HCT116 (cell line): ENCODE measurements at regions not wholly inside any gene's neighbourhood (a gene's known extent, or its start where the extent isn't known, plus 50 kb on each side); places are given as distances from the start of the nearest gene placed in this dataset.

Source experiments
- ATAC-seq: fragments of 200-7000 bp; cut with Tn5 transposase; 2 replicates; pipeline ENCODE4 v1.9.1; 2020; ENCODE audit warnings: mild to moderate bottlenecking, moderate library complexity
- BruUV-seq: library from RNA; stranded (reverse); fragments of 400-500 nt; replicated peaks from 2 replicates; lab custom pipeline; 2021; lab: Mats Ljungman, UMichigan
- CTCF ChIA-PET: fragments of 300-600 bp; sonication (Branson Sonifier 250); formaldehyde crosslinking; loops from one replicate; lab custom pipeline; 2021; ENCODE audit warnings: antibody characterized with exemption; lab: Charles Lee
- POLR2A ChIA-PET: fragments of 300-600, 350-600 bp; sonication (Branson Sonifier 250); formaldehyde crosslinking; loops from one replicate; lab custom pipeline; 2021; ENCODE audit warnings: antibody characterized with exemption; lab: Charles Lee
- RAD21 ChIA-PET, 2 experiments: fragments of 300-600 bp; sonication (Branson Sonifier 250); formaldehyde crosslinking; loops; one replicate each; lab custom pipeline; 2023; ENCODE audit warnings: low total read pairs in 2 of 2; ENCODE audit not compliant: uncharacterized antibody in 2 of 2, unreplicated experiment in 2 of 2, low non-redundant PET in 1 of 2; lab: Charles Lee
- DNase-seq: peaks from one replicate; pipeline ENCODE4 v3.0.0-alpha.2; 2010; ENCODE audit warnings: low read depth, low spot score
- H2AFZ ChIP-seq: fragments of 200-600 bp; shearing (Covaris generic), sonication (generic); 2 replicates; pipeline ENCODE4 v1.6.1; 2017; ENCODE audit warnings: low read depth, mixed run types, mixed read lengths, antibody characterized with exemption, low read length; ENCODE audit not compliant: poor library complexity, severe bottlenecking
- H3K27ac ChIP-seq: 2 replicates; pipeline ENCODE4 v1.5.1; 2012; ENCODE audit warnings: low read depth, low read length
- H3K27me3 ChIP-seq: fragments of 200-600 bp; sonication (generic); 2 replicates; pipeline ENCODE4 v1.6.1; 2016; ENCODE audit warnings: mixed run types, low read length, mixed read lengths; ENCODE audit not compliant: insufficient read depth
- H3K36me3 ChIP-seq, 2 experiments: fragments of 200-500 bp in 1 of 2; fragments of 200-600 bp in 1 of 2; sonication (Bioruptor generic) in 1 of 2; sonication (generic) in 1 of 2; 2 replicates each; pipeline versions ENCODE4 v1.5.1 to v1.6.1; 2014 to 2016; ENCODE audit warnings: low read length in 2 of 2, inconsistent platforms in 1 of 2, mixed read lengths in 1 of 2, mixed run types in 1 of 2; ENCODE audit not compliant: insufficient read depth in 2 of 2, control insufficient read depth in 1 of 2
- H3K4me1 ChIP-seq, 2 experiments: fragments of 200-600 bp in 1 of 2; sonication (generic) in 1 of 2; 2 replicates each; pipeline versions ENCODE4 v1.5.1 to v1.6.1; 2012 to 2017; ENCODE audit warnings: low read length in 2 of 2, inconsistent platforms in 1 of 2, mild to moderate bottlenecking in 1 of 2, mixed read lengths in 1 of 2, mixed run types in 1 of 2, moderate library complexity in 1 of 2; ENCODE audit not compliant: insufficient read depth in 2 of 2, control insufficient read depth in 1 of 2
- H3K4me2 ChIP-seq: fragments of 200-600 bp; sonication (generic); 2 replicates; pipeline ENCODE4 v1.6.1; 2017; ENCODE audit warnings: mixed run types, low read length, mixed read lengths
- H3K4me3 ChIP-seq, 2 experiments: fragments of 200-600 bp in 1 of 2; sonication (generic) in 1 of 2; replicated peaks in 1 of 2; 2 replicates each; pipeline ENCODE4 v1.5.1; 2011 to 2016; ENCODE audit warnings: low read length in 2 of 2, control low read depth in 1 of 2, low read depth in 1 of 2, mild to moderate bottlenecking in 1 of 2, mixed read lengths in 1 of 2, mixed run types in 1 of 2
- H3K79me2 ChIP-seq: fragments of 200-600 bp; sonication (generic); 2 replicates; pipeline ENCODE4 v1.6.1; 2017; ENCODE audit warnings: mild to moderate bottlenecking, mixed run types, low read length, moderate library complexity, mixed read lengths; ENCODE audit not compliant: insufficient read depth
- H3K9ac ChIP-seq: fragments of 200-600 bp; sonication (generic); 2 replicates; pipeline ENCODE4 v1.6.1; 2016; ENCODE audit warnings: low read length, mixed read lengths
- H3K9me2 ChIP-seq: fragments of 200-600 bp; sonication (generic), shearing (Covaris generic); 2 replicates; pipeline ENCODE4 v1.6.1; 2017; ENCODE audit warnings: mixed run types, mild to moderate bottlenecking, moderate library complexity; ENCODE audit not compliant: insufficient read depth
- H3K9me3 ChIP-seq, 2 experiments: fragments of 200-500 bp in 1 of 2; fragments of 200-600 bp in 1 of 2; sonication (Bioruptor generic) in 1 of 2; sonication (generic) in 1 of 2; 2 replicates each; pipeline ENCODE4 v1.6.1; 2014 to 2017; ENCODE audit warnings: low read length in 2 of 2, mixed read lengths in 2 of 2, inconsistent platforms in 1 of 2, low read depth in 1 of 2, mild to moderate bottlenecking in 1 of 2, mixed run types in 1 of 2, moderate library complexity in 1 of 2; ENCODE audit not compliant: control insufficient read depth in 1 of 2, insufficient read depth in 1 of 2
- H4K20me1 ChIP-seq: fragments of 200-600 bp; sonication (generic), shearing (Covaris generic); 2 replicates; pipeline ENCODE4 v1.6.1; 2017; ENCODE audit warnings: mixed run types, mild to moderate bottlenecking, moderate library complexity; ENCODE audit not compliant: insufficient read depth
- CBX3 ChIP-seq: IDR thresholded peaks from 2 replicates; pipeline ENCODE4 v1.6.1; 2012; ENCODE audit warnings: low read depth
- EGR1 ChIP-seq: IDR thresholded peaks from 2 replicates; pipeline ENCODE4 v1.6.1; 2012; ENCODE audit warnings: low read depth
- EZH2 ChIP-seq: fragments of 200-600 bp; sonication (generic); IDR thresholded peaks from 2 replicates; pipeline ENCODE4 v1.6.1; 2017; ENCODE audit warnings: antibody characterized with exemption, mixed run types
- EZH2phosphoT487 ChIP-seq: fragments of 200-600 bp; IDR thresholded peaks from 2 replicates; pipeline ENCODE4 v1.6.1; 2018; ENCODE audit warnings: antibody characterized with exemption, borderline replicate concordance
- JUND ChIP-seq: IDR thresholded peaks from 2 replicates; pipeline ENCODE4 v1.6.1; 2012
- POLR2A ChIP-seq: IDR thresholded peaks from 2 replicates; pipeline ENCODE4 v1.7.0; 2011; ENCODE audit warnings: borderline replicate concordance; ENCODE audit not compliant: insufficient read depth, insufficient read length; ENCODE audit errors: extremely low read depth
- POLR2AphosphoS5 ChIP-seq: IDR thresholded peaks from 2 replicates; pipeline ENCODE4 v1.6.1; 2011; ENCODE audit warnings: mild to moderate bottlenecking, low read depth, low read length, moderate library complexity
- RAD21 ChIP-seq: IDR thresholded peaks from 2 replicates; pipeline ENCODE4 v1.6.1; 2012; ENCODE audit warnings: low read depth, mild to moderate bottlenecking
- SRF ChIP-seq: IDR thresholded peaks from 2 replicates; pipeline ENCODE4 v1.6.1; 2012; ENCODE audit warnings: low read depth
- ZFX ChIP-seq: fragments of 450-650 bp; IDR thresholded peaks from 2 replicates; pipeline ENCODE4 v1.6.1; 2017
- intact Hi-C: fragments of 100-400 bp; cut with micrococcal nuclease; formaldehyde crosslinking; loops from 2 replicates; pipeline ENCODE4 v1.10.0; 2022
- TF ChIP-seq, protein P1 (sequence below): IDR thresholded peaks from 2 replicates; pipeline ENCODE4 v1.6.1; 2012
- TF ChIP-seq, protein P2 (sequence below): IDR thresholded peaks from 2 replicates; pipeline ENCODE4 v1.6.1; 2011; ENCODE audit warnings: mild to moderate bottlenecking, low read length, moderate library complexity; ENCODE audit not compliant: insufficient replicate concordance; ENCODE audit errors: extremely low read depth

- Histone ChIP-seq H3K79me2 (no peaks in the 10 kb centered on the region), H3K27me3 (no peaks in the 10 kb centered on the region), H2AFZ (peak overlapping the region; percentile 29), H3K4me3 (no peak overlapping the region), H3K4me1 (peaks cover 9 to 15% of the 10 kb centered on the region in 2 experiments; a peak in 2 of 4 replicates), H3K27ac (no peak overlapping the region), H3K9me2 (0 out of 2 replicates have a peak, but pooled peaks cover 5% of the 10 kb centered on the region), H4K20me1 (no peaks in the 10 kb centered on the region; the same call in 1 of the 2 replicates), H3K4me2 (peak overlapping the region; percentile 11; the same call in 1 of the 2 replicates), H3K9ac (no peak overlapping the region), H3K9me3 (no peaks in the 10 kb centered on the region), H3K36me3 (no peaks in the 10 kb centered on the region)
- POLR2A ChIA-PET, result no interaction called here
- no TSS peak for BruUV-seq
- RAD21 ChIA-PET, result no interaction called here
- ATAC-seq (no peak), DNase-seq (no peak)
- TF ChIP-seq CBX3, result no peak
- CTCF ChIA-PET, result no interaction called here
- intact Hi-C loops, result no loop called here
Observed at GRCh38 chr2:161102770-161103450, 57.3 kb upstream of the TANK start.

DNA sequence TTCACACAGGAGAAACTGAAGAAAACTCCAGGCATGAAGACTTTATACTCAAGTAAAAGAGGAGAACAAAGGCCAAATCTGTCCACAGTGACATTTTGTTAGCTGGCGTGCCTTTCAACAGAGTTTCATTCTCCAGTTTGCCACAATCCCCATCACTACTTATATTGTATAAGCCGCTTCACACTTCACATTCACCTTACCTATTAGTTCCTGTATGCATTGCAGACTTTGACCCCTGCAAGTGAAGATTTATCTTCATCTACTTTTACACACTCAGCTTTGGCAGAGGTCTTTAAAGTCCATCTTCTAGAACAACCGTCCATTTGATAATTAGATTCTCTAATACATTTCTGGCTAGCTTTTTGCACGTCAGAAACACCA lies 56.8 kb upstream of the TANK start:
- H3K27ac ChIP-seq, result no peak overlapping the region
- H3K4me1 ChIP-seq, result peaks cover 9 to 15% of the 10 kb centered on the region in 2 experiments; a peak in 2 of 4 replicates
- no peaks in the 10 kb centered on the region for H3K79me2 ChIP-seq
- H3K9ac ChIP-seq, result no peak overlapping the region
- peak overlapping the region; percentile 29 for H2AFZ ChIP-seq
- ChIA-PET POLR2A (no interaction called here), RAD21 (no interaction called here), CTCF (no interaction called here)
- BruUV-seq, result no TSS peak
- 0 out of 2 replicates have a peak, but pooled peaks cover 5% of the 10 kb centered on the region for H3K9me2 ChIP-seq
- H3K4me3 ChIP-seq, result no peak overlapping the region
- ATAC-seq, result no peak
- H4K20me1 ChIP-seq, result no peaks in the 10 kb centered on the region; the same call in 1 of the 2 replicates
- no peaks in the 10 kb centered on the region for H3K36me3 ChIP-seq
- TF ChIP-seq EZH2, result no peak
- TF ChIP-seq EZH2phosphoT487, result no peak
- no peak for TF ChIP-seq EGR1
- TF ChIP-seq ZFX, result no peak
- no peak for TF ChIP-seq POLR2AphosphoS5
- TF ChIP-seq RAD21, result no peak
- TF ChIP-seq SRF, result no peak
- TF ChIP-seq, protein P1, sequence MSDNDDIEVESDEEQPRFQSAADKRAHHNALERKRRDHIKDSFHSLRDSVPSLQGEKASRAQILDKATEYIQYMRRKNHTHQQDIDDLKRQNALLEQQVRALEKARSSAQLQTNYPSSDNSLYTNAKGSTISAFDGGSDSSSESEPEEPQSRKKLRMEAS, result no peak
- no peak for TF ChIP-seq POLR2A
- no peak for TF ChIP-seq CBX3
- TF ChIP-seq JUND, result no peak
- TF ChIP-seq, protein P2, sequence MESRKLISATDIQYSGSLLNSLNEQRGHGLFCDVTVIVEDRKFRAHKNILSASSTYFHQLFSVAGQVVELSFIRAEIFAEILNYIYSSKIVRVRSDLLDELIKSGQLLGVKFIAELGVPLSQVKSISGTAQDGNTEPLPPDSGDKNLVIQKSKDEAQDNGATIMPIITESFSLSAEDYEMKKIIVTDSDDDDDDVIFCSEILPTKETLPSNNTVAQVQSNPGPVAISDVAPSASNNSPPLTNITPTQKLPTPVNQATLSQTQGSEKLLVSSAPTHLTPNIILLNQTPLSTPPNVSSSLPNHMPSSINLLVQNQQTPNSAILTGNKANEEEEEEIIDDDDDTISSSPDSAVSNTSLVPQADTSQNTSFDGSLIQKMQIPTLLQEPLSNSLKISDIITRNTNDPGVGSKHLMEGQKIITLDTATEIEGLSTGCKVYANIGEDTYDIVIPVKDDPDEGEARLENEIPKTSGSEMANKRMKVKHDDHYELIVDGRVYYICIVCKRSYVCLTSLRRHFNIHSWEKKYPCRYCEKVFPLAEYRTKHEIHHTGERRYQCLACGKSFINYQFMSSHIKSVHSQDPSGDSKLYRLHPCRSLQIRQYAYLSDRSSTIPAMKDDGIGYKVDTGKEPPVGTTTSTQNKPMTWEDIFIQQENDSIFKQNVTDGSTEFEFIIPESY, result no peak
- DNase-seq, result no peak
- no peaks in the 10 kb centered on the region for H3K9me3 ChIP-seq
- intact Hi-C loops, result no loop called here
- no peaks in the 10 kb centered on the region for H3K27me3 ChIP-seq
- H3K4me2 ChIP-seq, result no peak overlapping the region
